HFF-Myc (cell line): ENCODE measurements at regions not wholly inside any gene's neighbourhood (a gene's known extent, or its start where the extent isn't known, plus 50 kb on each side); places are given as distances from the start of the nearest gene placed in this dataset.

ENCODE experiments used
- DNase-seq: peaks from one replicate; pipeline ENCODE4 v3.0.0-alpha.2; 2011; ENCODE audit warnings: low read depth; ENCODE audit errors: extremely low read depth
- H3K4me3 ChIP-seq: replicated peaks from 2 replicates; pipeline ENCODE4 v1.5.1; 2011; ENCODE audit warnings: low read depth, mild to moderate bottlenecking, control low read depth, low read length
- CTCF ChIP-seq: IDR thresholded peaks from 2 replicates; pipeline ENCODE4 v1.5.1; 2012; ENCODE audit warnings: mild to moderate bottlenecking, low read depth, low read length, control low read depth; ENCODE audit errors: missing control alignments

- H3K4me3 ChIP-seq = no peak overlapping the region
- DNase-seq = no peak
- TF ChIP-seq CTCF = no peak
Measured at GRCh38 chr2:39933196-39933595, 154.1 kb upstream of the THUMPD2 start.

DNA sequence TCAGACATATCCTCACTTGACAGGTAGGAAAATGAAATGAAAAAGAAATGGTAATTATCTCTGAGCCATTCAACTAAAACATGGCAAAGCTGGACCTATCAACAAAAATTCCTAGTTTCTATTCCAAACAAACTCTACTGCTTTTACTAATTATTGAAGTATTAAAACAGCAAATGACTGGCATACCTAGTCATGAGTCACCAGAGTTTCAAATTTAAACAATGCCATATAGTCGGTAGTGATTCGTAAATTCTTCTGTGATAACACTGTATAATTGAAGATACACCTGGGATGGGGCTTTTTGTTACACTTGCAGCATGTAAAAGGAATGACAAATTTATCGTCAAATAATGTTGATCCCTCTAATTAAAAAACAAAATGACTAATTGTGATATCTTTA is 153.1 kb upstream of the THUMPD2 start:
- TF ChIP-seq CTCF = no peak
- no peak overlapping the region for H3K4me3 ChIP-seq
- no peak for DNase-seq

- TF ChIP-seq CTCF = no peak
- no peak for DNase-seq
- H3K4me3 ChIP-seq = no peak overlapping the region
Measured at GRCh38 chr2:39930175-39930917, 151.3 kb upstream of the THUMPD2 start.

DNA sequence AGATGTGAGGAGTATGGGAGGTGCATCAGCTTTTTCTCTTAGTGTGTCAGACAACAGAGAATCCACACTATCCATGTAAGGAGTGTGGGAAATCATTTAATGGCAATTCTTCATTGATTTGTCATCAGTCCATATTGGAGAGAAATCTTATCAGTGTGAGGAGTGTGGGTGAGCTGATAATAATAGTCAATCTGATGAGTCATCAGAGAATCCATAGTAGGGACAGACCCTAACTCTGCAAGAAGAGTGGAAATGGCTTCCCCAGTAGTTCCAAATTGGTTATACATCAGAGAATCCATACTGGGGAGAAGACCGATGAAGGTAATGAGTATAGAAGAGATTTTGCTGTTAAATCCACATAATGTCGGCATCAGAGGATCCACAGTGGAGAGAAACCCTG is 150.5 kb upstream of the THUMPD2 start:
- DNase-seq = no peak
- TF ChIP-seq CTCF = no peak
- no peak overlapping the region for H3K4me3 ChIP-seq

DNA sequence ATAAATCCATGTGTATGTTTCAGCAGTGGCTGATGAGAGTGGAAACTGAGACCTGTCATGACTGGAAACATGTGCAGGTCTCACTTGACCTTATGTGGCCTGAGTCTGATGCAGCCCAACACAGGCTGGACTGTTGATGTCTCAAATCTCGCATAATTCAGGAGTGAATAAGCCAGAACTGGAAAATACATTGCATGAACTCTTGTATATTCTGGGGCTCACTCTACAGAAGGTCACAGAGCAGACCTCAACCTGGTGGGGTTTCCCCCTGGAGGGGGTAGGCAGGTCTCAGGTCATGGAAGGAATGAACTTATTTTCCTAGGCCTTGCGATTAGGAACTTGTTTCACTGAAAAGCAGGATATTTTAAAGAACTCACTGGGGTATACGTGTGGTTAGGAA is 146.3 kb upstream of the THUMPD2 start:
- DNase-seq = no peak
- TF ChIP-seq CTCF = no peak
- H3K4me3 ChIP-seq = no peak overlapping the region

DNA sequence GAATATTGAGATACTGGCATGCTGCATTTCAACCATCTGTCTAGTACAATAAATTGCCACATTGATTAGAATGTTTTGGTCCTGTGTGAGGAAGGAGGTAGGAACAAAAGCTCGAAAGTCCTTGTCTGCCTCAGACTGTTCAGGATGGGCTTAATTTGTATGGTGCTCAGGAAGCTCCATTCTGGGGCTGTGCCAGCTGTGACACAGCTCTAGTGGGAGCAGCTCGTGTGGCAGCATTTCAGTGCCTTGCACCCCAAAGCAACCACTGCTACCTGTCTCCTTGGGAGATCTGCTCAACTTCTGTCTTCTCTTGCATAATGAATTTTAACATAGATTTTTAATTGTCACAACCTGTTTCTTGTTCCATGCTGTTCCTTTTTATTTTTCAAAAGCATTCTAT is 144.4 kb upstream of the THUMPD2 start:
- no peak overlapping the region for H3K4me3 ChIP-seq
- no peak for TF ChIP-seq CTCF
- no peak for DNase-seq
